HG03378 (cell line): ENCODE measurements at regions not wholly inside any gene's neighbourhood (a gene's known extent, or its start where the extent isn't known, plus 50 kb on each side); places are given as distances from the start of the nearest gene placed in this dataset.
"Not testable (repeated sequence)": the region's sequence is repeated elsewhere in the genome, so short reads cannot be mapped to it uniquely, and the experiment has no call there.

Experiments
- ATAC-seq: cut with Tn5 transposase; IDR thresholded peaks from one replicate; pipeline ENCODE4 v1.9.1; 2021; ENCODE audit warnings: mild to moderate bottlenecking, moderate library complexity; ENCODE audit not compliant: unreplicated experiment

DNA sequence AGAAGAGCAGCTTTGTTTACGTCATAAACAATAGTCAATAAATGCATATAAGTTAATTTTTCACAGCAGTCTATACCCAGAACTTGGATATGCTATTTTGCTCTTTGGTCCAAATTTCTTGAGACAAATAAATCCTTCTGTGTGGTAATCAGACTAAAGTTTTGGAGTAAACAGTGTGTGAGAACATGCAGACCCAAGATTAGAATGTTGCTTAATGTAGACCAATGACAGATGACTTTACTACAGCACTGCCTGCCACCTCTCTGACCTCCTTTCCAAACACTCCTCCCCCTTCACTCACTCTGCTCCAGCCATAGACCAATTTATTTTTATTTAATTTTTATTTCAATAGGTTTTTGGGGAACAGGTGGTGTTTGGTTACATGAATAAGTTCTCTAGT lies 115.3 kb upstream of the TANK start:
- no peak for ATAC-seq

DNA sequence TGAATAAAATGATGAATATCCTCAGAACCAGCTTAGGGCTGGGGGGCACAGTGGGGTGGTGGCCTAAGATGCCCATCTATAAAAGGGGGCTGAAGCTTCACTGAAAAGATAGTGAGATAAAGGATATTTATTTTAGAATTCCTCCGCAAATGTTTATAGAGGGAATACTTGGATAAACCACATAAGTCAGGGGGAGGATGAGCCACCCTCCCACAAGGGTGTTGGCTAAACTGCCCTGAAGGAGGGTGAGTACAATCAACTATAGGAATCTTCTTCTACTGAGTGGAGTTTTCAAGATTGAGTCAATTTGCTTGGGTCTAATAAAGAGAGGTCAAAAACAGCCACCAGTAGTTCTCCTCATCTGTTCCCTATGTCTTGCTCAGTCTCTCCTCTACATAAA lies 114.5 kb upstream of the TANK start:
- no peak for ATAC-seq

DNA sequence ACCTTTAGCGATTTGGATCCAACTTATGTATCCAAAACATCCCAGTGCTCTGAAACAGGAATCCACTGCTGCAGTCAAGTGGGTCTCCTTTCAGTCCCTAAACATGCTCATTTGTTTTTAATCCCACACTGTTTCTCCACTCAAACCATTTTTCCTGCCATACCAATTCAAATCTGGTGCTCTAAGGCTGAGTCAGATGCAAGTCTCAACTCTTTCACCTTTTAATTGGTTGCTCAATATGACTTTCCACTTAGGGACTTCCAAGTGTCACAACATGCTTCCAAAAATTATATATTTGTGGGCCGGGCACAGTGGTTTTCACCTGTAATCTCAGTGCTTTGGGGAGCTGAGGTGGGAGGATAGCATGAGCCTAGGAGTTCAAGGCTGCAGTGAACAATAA lies 113.4 kb upstream of the TANK start:
- ATAC-seq = no peak

DNA sequence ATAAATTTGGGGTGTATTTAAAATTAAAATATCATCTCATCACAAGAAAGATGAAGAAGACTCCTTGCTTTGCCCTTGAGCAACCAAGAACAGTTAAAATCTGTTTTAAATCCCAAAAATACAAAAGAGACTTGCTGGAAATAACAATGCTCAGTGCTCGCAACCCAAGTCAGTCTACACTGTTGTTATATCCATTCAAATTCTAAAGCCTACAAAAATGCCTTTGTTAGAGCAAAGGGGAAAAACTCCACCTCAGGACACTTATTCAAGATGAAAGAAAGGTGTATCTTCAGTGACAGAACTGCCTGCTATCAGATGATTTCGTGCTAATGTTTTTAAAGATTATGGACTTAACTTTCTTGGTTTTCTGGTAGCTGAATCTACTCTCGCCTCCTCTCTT lies 111.9 kb upstream of the TANK start:
- no peak for ATAC-seq

DNA sequence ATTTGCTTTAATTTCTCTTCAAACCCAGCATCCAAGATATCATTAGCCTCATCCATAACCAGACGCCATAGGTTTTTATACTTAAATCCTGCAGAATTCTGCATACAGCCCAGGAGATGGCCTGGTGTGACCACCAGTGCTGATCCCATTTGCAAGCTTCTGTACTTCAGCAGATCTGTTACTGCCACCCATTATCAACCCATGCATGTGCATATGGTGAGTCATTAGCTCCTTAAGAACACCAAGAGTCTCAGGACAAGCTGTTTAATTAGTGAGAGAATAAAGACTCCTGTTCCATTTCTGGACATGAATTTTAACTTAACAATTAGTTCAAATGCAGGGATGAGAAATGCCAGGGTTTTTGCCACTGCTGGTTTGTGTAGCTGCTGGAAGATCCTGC lies 110.7 kb upstream of the TANK start:
- ATAC-seq = no peak

DNA sequence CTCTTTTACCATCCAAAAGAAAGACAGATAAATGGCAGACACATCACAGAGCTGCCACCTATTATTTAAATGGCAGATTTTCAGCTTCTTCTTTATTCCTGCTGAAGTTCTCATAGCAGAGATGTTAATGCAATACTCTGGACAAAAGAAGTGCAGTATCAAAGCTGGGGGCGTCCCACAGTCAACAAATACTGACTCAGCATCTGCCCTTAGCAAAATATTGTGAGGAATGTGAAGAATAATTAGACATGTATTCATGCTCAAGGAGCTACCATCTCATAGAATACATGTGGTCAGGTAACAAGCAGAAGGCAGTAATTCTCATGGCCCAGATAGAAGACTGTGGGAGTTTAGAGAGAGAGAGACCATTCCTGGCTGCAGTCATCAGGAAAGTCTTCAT lies 108.0 kb upstream of the TANK start:
- ATAC-seq = no peak

DNA sequence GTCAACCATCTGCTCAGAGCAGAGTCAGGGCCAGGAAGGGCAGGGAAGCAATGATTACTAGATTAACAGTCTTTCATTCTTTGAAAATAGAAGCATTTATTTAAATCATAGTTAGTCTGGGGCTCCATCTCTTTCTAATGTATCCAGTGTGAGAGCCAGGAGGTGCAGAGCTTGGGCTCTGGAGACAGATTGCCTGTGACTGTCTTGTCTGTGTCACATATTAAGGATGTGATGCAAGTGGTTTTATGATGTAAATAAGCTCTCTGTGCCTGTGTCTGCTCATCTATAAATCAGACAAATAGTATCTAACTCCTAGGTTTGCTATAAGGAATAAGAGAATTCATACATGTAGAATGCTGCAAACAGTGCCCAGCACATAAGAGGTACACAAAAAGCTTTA lies 104.9 kb upstream of the TANK start:
- no peak for ATAC-seq

DNA sequence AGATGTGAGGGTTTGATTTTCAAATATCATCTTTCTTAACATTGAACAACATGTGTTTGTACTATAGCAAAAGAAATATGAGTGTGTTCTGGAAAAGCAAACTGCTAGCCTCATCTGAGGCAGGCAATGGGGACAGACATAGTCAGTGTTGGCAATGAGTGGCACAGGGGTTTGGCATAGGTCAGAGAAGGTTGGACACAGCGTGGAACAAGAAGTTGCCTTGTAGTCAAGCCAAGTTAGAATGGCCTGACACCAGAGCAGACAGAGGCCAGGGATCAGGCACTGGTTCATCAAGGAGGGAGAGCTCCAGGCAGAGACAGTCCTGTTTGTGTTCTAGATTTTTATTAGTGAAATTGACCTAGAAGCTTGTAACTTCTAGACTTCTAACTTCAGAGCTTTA lies 100.8 kb upstream of the TANK start:
- no peak for ATAC-seq

DNA sequence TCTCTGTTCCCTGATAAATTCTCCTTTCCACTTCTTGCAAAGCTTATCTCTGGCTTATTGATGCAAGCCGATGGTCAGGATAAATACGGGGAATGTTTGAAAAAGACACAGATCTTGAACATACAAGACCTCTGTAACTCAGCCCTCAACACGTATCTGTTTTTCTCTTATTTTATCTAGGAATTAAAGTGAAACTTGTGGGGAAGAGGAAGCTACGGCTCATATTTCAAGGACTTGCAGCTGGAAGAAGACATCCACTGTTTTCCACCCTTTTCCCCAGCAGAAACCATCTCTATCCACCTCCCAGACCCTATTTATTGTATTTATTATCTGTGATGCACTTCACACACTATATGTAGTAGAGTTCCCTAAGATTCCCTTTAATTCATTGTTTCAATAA lies 98.4 kb upstream of the TANK start:
- no peak for ATAC-seq

DNA sequence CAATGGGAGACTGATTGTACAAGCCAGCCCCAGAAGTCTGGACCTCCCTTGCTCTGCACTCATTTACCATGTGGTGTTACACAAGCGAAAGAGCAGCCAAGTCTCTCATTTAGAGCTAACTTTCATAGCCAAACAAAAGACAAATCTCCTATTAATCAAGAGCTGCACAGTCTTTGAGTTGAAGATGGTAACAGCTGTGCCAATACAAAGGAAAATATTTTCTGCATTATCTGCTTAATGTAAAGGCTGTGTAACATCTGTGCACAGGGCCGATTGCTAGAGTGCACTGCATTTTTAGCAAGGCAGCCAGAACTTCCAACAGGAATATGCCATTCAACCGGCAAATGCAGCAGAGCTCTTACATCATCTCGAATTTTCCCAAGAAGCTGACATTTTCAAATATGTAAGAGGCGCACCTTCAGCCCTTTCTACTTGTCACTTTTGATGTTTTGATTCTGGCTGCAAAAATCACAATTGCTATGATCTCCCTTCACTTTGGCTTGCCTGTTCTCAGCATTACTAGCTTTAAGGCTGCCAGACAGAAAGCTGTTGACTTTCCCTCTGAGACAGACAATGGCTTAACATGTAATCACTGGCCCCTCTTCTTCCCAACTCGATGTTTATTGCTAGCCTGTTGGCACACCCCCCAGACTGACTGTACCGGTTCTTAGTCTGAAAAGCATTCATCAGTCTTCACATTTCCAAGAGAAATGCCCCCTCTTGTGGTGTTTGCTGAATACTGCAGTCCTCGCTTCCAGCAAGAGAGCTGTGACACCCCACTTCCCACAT lies 96.9 kb upstream of the TANK start:
- ATAC-seq = peak; percentile 93

DNA sequence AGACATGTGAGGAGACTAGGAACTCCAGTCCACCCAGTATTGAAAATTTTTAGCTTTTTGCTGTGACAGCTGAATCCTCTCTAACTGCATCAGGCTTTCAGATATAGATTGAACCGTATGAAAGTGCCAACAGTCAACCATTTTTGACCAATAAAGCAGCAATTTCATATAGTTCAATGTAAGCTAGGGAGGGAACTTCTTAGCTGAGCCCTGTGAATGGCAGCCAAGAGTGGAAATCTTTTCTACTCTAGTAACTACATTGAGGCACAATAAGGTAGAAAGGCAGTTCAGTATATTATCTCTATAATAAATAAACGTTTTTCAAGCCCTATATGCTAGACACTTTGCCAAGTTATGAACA lies 96.3 kb upstream of the TANK start:
- ATAC-seq = peak; percentile 40

DNA sequence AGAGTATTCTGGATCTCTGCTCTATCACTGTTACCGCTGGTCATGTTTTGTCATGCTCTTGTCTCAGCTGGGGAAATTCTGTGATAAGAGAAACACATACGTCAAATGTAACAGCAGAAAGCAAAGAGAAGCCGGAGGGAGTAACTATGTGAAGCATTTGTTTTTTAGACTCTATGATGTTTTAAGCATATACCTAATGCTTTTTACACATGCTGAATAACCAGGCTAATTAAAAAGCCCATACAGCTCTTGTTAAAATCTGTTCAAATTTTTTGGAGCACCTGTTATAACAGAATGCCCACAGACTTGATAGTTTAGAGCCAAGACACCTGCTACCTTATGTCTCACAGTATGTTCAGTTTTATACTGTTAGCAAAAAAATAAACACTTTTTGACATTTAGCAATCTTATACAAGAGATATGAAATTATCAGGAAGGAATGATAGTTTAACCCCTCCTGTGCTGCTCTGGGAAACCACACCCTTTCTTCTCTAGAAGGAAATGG lies 92.3 kb upstream of the TANK start:
- no peak for ATAC-seq

DNA sequence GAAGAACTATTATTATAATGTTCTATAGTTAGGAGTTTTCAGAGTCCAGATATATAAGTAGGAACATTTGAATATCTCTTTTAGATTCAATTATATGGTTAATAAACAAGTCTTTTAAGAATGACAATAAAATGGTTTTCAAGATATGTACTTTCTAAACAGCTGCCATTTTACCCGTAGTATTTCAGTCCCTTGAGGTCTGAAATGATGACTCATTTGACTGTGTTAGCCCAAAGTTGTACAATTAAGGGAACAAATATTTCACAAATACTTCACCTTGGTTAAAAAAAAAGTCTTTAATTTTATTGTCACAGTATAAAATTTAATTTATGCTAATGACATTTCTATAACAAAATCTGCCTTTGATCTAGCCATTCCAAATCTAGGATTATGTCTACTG lies 91.6 kb upstream of the TANK start:
- no peak for ATAC-seq

DNA sequence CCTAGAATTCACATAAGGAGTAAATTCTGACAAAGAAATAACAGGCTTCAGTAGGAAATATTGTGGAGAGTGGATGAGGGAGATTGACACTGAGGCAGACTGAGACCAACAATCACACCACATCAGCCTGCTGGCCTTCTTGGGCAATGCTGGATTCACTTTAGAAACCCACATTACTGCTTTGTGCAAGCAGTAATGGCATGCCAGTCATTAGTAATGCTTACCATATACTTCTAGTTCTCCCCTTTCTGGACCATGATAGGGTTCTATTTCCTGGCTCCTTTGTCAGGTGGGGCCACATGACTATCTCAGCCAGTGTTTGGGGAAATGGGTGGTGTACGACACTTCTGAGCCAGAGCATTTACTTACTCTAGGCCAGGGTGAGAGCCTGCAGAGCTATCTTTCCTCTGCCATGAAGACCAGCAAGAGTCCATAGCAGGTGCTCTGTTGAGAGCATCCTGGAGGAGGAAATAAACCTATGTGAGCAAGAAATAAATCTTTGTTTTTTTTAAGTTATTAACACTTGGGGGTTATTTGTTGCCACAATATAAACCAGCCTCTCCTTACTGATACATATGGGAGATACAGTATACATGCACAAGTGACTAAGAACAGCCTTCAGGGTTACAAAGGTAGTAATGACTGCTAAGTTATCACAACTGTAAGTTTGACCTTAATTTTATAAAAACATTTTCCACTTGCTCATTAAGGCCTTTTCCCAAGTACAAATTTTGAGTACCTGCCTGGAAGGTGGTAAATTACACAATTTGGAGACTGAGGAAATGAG lies 89.3 kb upstream of the TANK start:
- ATAC-seq = no peak

DNA sequence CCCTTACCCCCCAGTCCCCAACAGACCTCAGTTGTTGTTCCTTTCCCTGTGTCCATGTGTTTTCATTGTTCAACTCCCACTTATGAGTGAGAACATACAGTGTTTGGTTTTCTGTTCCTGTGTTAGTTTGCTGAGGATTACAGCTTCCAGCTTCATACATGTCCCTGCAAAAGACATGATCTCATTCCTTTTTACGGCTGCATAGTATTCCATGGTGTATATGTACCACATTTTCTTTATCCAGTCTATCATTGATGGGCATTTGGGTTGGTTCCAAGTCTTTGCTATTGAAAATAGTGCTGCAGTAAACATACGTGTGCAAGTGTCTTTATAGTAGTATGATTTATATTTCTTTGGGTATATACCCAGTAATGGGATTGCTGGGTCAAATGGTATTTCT lies 87.8 kb upstream of the TANK start:
- not testable (repeated sequence) for ATAC-seq

DNA sequence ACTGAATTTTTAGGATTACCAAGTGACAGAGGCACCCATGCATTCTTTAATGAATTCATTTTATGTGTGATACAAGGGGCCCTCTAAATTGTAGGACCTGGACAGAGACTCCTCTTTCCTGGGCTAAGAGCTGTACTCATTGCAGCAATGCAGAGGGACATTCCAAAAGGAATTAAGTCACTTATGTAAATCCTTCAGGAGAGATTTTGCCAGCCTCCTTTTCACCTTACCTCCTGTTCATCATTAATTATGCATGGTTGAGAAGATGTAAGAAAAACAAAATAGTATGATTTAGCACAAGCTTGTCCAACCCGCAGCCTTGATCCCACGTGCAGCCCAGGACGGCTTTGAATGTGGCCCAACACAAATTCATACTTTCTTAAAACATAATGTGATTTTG lies 84.5 kb upstream of the TANK start:
- ATAC-seq = no peak

DNA sequence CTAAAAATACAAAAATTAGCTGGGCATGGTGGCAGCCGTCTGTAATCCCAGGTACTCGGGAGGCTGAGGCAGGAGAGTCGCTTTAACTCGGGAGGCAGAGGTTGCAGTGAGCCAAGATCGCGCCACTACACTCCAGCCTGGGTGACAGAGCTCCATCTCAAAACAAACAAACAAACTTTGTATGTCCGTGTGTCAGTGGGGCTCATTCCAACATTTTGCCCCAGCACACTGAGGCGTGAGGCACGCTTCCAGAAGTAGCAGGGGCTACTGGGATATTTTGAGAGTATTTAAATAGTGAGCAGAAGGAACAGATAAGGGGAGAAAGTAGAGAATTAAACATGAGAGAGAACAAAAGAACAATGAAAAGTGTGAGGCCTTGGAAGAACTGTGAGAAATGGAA lies 83.3 kb upstream of the TANK start:
- ATAC-seq = no peak

DNA sequence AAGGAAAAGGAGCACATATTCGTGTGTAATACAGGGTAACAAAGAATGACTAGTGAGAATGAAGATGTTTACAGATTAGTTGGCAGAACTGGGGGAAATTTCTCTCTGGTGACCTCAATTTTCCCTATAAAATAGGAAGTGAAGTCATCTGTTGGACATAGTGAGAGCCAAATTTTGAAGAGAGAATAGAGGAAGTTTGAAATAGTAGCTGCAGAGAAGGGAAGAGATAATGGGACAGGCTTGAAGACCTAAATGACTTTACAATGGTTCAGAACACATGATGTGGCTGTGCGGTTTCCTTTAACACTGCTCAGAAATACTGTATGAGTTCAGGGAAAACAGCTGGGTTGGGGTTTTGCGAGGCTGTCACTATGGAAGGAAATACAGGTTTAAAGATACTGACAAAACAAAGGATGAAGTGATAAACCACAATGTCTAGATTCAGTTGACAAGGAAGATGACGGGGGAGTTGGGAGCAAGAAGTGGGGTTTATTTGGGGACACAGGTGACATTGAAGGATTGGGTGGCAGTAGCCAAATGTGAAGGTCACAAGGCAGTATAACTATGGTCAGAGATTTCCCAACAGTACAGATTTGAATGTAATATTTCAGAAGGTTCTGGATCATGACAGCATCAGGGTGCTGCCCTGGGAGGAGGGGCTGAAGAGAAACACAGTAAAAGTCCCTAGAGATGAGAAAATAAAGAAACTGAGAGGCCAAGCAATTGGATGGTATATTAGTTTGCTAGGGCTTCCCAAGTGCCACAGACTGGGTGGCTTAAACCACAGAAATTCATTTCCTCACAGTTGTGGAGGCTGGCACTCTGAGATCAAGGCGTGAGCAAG lies 82.6 kb upstream of the TANK start:
- peak; percentile 89 for ATAC-seq

DNA sequence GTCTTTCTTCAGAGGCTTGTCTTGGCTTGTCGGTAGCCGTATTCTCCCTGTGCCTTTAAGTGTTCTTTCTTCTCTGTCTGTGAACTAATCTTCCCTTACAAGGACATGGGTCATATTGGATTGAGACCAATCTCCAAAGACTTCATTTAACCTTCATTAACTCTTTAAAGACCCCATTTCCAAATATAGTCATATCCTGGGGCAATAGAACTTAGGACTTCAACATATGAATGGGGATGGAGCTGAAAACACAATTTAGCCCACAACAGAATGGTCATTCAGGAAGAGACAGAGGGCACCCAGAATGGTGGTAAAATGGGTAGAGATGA lies 82.1 kb upstream of the TANK start:
- ATAC-seq = no peak

DNA sequence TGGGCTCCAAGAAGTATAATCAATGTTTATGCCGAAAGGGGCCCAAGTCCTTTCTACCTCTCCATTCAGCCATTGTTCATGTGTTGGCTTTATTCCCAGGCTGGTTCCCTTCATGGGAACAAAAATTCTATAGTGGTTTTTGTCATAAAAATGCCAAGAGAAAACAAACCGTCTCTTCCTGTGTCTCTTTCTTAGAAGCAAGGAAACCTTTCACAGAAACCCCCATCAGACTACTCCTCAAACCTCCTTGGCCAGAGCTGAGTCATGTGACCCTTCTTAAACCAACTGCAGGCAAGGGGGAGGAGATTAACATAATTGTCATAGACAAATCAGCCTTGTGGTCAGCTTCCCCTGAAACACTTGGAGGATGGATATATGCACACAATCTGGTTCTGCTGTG lies 75.1 kb upstream of the TANK start:
- no peak for ATAC-seq

DNA sequence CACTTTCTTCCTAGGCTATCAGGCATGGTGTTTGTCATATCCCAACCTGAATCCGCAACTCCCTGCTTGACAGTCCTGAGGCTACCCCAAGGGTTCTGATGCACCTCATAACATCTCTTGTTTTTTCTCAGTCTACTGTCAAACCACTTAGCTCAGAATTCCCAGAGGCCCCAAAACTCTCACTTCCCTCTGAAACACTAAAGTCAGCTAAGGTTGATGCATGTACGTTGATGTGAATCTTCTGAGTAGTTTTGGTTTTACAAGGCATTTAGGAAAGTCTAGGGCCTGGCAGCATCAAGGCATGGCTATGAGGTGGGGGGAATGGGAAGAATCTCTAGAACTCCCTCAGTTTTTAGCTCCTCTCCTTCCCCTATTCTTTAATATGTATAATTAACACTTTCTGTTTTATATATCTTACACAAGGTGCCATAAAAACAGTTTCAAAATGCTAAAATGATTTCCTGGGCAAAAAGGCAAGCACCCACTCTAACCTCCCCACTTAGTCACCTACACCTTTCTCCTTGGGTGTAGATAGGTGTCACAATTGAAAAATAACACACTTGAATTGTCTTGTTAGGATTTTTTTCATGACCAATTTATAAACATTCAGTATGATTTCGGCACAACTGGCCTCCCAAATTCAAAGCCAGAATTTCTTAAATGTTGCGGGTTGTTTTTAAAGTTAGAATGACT lies 71.4 kb upstream of the TANK start:
- ATAC-seq = peak; percentile 94
